ENCODE measurements at regions not wholly inside any gene's neighbourhood (a gene's known extent, or its start where the extent isn't known, plus 50 kb on each side); places are given as distances from the start of the nearest gene placed in this dataset.

DNA sequence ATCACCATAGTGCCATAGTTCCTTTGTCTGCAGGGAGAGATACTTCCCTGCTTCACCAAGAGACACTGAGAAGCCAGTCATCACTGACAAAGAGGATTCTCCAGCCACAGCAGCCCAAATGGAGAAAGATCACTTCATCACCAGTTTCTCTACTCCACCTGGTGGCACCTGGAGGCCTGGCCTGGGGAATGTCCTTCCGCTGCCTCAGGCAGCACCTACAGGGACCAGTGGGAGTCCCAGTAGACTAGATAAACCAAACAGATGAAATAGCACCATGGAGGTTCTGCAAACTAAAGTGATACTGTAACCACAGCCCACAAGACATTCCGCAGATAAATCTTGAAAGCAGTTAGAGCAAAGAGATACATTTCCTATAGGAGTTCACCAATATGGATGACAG is 266.5 kb downstream of the C6orf118 start:
- Mint-ChIP-seq H3K27me3 (ENCODE audit: low read depth) (no peaks in the 10 kb centered on the region), H3K27ac (ENCODE audit: unreplicated experiment) (no peak overlapping the region), H3K4me3 (ENCODE audit: unreplicated experiment) (no peak overlapping the region), H3K4me1 (ENCODE audit: low read depth) (peaks cover 5% of the 10 kb centered on the region), H3K36me3 (ENCODE audit: low read depth) (peaks cover 3% of the 10 kb centered on the region), H3K9me3 (ENCODE audit: low read depth) (peaks cover 27% of the 10 kb centered on the region)
- DNase-seq (ENCODE audit: low spot score) = no peak
- TF ChIP-seq, protein P1, sequence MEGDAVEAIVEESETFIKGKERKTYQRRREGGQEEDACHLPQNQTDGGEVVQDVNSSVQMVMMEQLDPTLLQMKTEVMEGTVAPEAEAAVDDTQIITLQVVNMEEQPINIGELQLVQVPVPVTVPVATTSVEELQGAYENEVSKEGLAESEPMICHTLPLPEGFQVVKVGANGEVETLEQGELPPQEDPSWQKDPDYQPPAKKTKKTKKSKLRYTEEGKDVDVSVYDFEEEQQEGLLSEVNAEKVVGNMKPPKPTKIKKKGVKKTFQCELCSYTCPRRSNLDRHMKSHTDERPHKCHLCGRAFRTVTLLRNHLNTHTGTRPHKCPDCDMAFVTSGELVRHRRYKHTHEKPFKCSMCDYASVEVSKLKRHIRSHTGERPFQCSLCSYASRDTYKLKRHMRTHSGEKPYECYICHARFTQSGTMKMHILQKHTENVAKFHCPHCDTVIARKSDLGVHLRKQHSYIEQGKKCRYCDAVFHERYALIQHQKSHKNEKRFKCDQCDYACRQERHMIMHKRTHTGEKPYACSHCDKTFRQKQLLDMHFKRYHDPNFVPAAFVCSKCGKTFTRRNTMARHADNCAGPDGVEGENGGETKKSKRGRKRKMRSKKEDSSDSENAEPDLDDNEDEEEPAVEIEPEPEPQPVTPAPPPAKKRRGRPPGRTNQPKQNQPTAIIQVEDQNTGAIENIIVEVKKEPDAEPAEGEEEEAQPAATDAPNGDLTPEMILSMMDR (IDR thresholded peaks at IDR 0.05) = no peak

DNA sequence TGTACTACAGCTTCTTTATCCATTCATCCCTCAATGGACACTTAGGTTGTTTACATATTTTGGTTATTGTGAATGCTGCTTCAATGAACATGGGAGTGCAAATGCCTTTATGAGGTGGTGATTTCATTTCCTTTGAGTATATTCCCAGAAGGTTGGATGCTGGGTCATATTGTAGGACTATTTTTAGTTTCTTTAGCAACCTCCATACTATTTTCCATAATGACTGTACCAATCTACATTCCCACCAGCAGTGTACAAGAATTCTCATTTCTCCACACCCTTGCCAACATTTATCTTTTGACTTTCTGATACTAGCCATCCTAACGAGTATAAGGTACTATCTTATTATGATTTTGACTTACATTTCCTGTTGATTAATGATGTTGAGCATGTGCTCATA is 269.0 kb downstream of the C6orf118 start:
- TF ChIP-seq, protein P1 (IDR thresholded peaks at IDR 0.05) = no peak
- H3K4me3 Mint-ChIP-seq (ENCODE audit: unreplicated experiment) = no peak overlapping the region
- H3K27ac Mint-ChIP-seq (ENCODE audit: unreplicated experiment) = no peak overlapping the region
- no peaks in the 10 kb centered on the region for H3K27me3 Mint-ChIP-seq (ENCODE audit: low read depth)
- H3K4me1 Mint-ChIP-seq (ENCODE audit: low read depth) = peaks cover 2% of the 10 kb centered on the region
- H3K36me3 Mint-ChIP-seq (ENCODE audit: low read depth) = no peaks in the 10 kb centered on the region
- H3K9me3 Mint-ChIP-seq (ENCODE audit: low read depth) = peaks cover 16% of the 10 kb centered on the region
- DNase-seq (ENCODE audit: low spot score) = no peak

DNA sequence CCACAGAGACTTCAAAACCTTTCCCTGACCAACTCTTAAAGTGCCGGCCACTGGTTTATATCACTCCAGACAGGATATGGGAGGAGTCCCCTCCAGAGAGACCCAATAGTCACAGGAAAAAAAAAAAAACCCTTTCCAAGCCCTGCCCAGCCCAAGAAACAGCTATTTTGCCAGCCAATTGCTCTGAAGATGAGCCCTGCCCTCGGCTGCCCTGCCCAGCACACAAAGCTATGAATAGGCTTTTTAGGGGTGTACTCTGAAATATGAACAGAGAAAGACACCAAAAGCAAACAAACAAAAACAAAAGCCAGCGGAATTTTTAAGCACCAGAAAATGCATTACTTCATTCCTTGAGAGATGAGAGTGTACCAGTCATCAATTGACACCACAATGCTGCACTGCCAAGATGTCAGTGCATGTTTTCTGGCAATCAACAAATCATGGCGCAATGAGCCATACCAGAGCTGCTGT is 275.1 kb downstream of the C6orf118 start:
- H3K4me3 Mint-ChIP-seq (ENCODE audit: unreplicated experiment) = no peak overlapping the region
- H3K4me1 Mint-ChIP-seq (ENCODE audit: low read depth) = no peaks in the 10 kb centered on the region
- no peak for DNase-seq (ENCODE audit: low spot score)
- no peaks in the 10 kb centered on the region for H3K36me3 Mint-ChIP-seq (ENCODE audit: low read depth)
- no peak overlapping the region for H3K27ac Mint-ChIP-seq (ENCODE audit: unreplicated experiment)
- TF ChIP-seq, protein P1 (IDR thresholded peaks at IDR 0.05) = no peak
- H3K27me3 Mint-ChIP-seq (ENCODE audit: low read depth) = no peaks in the 10 kb centered on the region
- peaks cover 10% of the 10 kb centered on the region for H3K9me3 Mint-ChIP-seq (ENCODE audit: low read depth)

DNA sequence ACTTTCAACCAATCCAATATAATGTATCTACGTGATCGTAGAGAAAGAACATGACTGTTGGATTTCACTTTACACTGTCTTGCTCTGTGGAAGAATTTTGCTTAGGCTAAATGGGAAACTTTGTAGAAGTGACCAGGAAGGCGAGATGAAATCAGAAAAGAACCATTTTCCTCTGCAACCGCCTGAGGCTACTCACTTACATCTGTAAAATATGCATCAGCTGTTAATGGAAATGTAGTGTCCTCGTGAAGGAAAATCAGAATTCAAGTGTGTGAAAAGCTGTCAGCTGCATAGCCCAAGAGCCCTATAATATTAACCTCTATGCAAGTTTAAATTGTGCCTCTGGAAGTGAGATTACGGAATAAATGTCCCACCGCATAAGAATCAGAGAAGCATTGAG is 277.9 kb downstream of the C6orf118 start:
- Mint-ChIP-seq H3K27ac (ENCODE audit: unreplicated experiment) (no peak overlapping the region), H3K36me3 (ENCODE audit: low read depth) (no peaks in the 10 kb centered on the region)
- no peak for DNase-seq (ENCODE audit: low spot score)

DNA sequence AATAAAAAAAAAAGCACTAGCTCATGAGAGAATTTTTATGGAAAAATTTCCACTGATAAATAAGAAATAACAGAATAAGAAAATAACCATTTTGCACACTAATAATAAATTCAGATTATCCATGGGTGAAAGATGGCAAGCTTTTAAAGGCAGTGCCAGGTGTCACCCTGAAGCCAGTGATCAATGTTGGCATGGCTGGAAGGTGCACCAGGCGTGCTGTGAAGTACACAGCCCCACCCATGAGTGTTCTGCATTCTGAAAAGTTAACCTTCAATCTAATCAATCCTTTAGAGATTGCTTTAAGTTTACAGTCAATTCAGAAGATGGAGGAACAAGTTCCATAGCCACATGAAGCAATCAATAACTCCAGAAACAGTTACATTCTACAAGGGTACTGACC is 284.4 kb downstream of the C6orf118 start:
- TF ChIP-seq, protein P1 (IDR thresholded peaks at IDR 0.05) = no peak
- H3K4me1 Mint-ChIP-seq (ENCODE audit: low read depth) = peaks cover 3% of the 10 kb centered on the region
- no peaks in the 10 kb centered on the region for H3K36me3 Mint-ChIP-seq (ENCODE audit: low read depth)
- no peak overlapping the region for H3K27ac Mint-ChIP-seq (ENCODE audit: unreplicated experiment)
- DNase-seq (ENCODE audit: low spot score) = no peak
- no peaks in the 10 kb centered on the region for H3K9me3 Mint-ChIP-seq (ENCODE audit: low read depth)
- H3K4me3 Mint-ChIP-seq (ENCODE audit: unreplicated experiment) = no peak overlapping the region
- no peaks in the 10 kb centered on the region for H3K27me3 Mint-ChIP-seq (ENCODE audit: low read depth)

More for the DNA sequence above, 277.9 kb downstream of the C6orf118 start:
- Mint-ChIP-seq H3K27me3 (ENCODE audit: low read depth) (no peaks in the 10 kb centered on the region), H3K4me1 (ENCODE audit: low read depth) (no peaks in the 10 kb centered on the region), H3K9me3 (ENCODE audit: low read depth) (peaks cover 7% of the 10 kb centered on the region), H3K4me3 (ENCODE audit: unreplicated experiment) (no peak overlapping the region)
- TF ChIP-seq, protein P1 (IDR thresholded peaks at IDR 0.05) = no peak
